ENCODE measurements at regions not wholly inside any gene's neighbourhood (a gene's known extent, or its start where the extent isn't known, plus 50 kb on each side); places are given as distances from the start of the nearest gene placed in this dataset.

DNA sequence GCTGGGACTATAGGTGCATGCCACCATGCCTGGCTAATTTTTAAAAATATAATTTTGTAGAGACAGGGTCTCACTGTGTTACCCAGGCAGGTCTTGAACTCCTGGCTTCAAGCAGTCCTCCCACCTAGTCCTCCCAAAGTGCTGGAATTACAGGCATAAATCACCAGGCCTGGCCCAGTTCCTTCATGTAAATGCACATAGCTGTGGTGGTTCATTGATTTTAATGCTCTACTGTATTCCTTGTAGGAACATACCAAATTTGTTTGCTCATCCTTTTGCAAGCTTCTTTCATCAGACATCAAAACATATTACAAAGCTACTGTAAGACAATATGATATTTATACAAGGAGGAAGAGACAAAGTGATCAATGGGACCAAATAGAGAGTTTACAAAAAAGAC is 237.5 kb upstream of the ESRRG start:
- H3K4me1 ChIP-seq (ENCODE audit: low read depth), result peaks cover 13% of the 10 kb centered on the region
- DNase-seq (ENCODE audit: low read depth in 1 of 2, low spot score in 1 of 2), result no peak
- H3K9me3 ChIP-seq (ENCODE audit: low read depth), result no peaks in the 10 kb centered on the region
- no peaks in the 10 kb centered on the region for H3K27me3 ChIP-seq
- no peak overlapping the region for H3K27ac ChIP-seq
- no peak overlapping the region for H3K4me3 ChIP-seq
- TF ChIP-seq, protein P1, sequence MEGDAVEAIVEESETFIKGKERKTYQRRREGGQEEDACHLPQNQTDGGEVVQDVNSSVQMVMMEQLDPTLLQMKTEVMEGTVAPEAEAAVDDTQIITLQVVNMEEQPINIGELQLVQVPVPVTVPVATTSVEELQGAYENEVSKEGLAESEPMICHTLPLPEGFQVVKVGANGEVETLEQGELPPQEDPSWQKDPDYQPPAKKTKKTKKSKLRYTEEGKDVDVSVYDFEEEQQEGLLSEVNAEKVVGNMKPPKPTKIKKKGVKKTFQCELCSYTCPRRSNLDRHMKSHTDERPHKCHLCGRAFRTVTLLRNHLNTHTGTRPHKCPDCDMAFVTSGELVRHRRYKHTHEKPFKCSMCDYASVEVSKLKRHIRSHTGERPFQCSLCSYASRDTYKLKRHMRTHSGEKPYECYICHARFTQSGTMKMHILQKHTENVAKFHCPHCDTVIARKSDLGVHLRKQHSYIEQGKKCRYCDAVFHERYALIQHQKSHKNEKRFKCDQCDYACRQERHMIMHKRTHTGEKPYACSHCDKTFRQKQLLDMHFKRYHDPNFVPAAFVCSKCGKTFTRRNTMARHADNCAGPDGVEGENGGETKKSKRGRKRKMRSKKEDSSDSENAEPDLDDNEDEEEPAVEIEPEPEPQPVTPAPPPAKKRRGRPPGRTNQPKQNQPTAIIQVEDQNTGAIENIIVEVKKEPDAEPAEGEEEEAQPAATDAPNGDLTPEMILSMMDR (IDR thresholded peaks at IDR 0.05; ENCODE audit: low read depth, low read length), result no peak
- H3K36me3 ChIP-seq, result no peaks in the 10 kb centered on the region

GRCh38 chr1:216958569-216958968 is 235.3 kb upstream of the ESRRG start:
- TF ChIP-seq, protein P1 (IDR thresholded peaks at IDR 0.05; ENCODE audit: low read depth, low read length), result no peak
- H3K27me3 ChIP-seq, result no peaks in the 10 kb centered on the region
- no peaks in the 10 kb centered on the region for H3K36me3 ChIP-seq
- DNase-seq (ENCODE audit: low read depth in 1 of 2, low spot score in 1 of 2), result no peak
- H3K4me3 ChIP-seq, result no peak overlapping the region
- no peak overlapping the region for H3K27ac ChIP-seq
- H3K9me3 ChIP-seq (ENCODE audit: low read depth), result no peaks in the 10 kb centered on the region
- peaks cover 13% of the 10 kb centered on the region for H3K4me1 ChIP-seq (ENCODE audit: low read depth)

DNA sequence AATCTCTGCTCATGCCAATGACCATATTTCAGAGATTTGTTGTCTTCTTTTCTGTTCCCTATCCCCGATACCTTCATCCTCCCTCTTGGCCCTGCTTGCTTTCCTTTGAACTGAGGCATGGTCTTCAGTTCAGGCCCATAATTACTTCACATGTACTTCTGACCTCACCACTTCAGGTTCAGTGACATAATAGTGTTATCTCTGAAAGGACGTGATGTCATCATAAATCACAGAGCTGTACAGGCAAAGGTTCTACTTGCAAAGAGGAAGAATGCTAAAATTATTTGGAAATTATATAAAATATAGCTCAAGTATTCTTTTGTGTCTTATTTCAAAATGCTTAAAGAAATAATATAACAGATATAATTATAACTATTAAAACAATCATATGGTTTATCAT is 230.3 kb upstream of the ESRRG start:
- DNase-seq (ENCODE audit: low read depth in 1 of 2, low spot score in 1 of 2), result no peak
- H3K27me3 ChIP-seq, result no peaks in the 10 kb centered on the region
- H3K27ac ChIP-seq, result no peak overlapping the region
- no peaks in the 10 kb centered on the region for H3K9me3 ChIP-seq (ENCODE audit: low read depth)
- H3K4me3 ChIP-seq, result no peak overlapping the region
- peaks cover 7% of the 10 kb centered on the region for H3K4me1 ChIP-seq (ENCODE audit: low read depth)
- H3K36me3 ChIP-seq, result no peaks in the 10 kb centered on the region
- TF ChIP-seq, protein P1 (IDR thresholded peaks at IDR 0.05; ENCODE audit: low read depth, low read length), result no peak

DNA sequence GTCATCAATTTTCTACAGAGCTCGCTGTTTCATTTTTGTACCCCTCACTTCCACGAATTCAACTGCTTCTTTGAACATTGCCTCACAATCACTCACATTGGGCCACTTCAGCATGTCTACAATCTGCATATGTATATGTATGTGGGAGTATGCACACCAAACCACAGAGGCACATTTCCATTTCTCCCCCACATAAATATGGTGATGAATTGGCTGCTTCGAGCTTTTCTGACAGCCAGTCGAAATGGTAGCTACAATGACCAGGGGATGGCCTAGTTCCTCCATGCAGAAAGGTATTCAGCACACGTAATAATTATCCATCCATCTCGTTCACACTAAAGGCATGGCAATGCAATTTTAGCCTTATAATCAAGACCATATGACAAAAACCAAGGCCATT is 229.6 kb upstream of the ESRRG start:
- Histone ChIP-seq H3K9me3 (ENCODE audit: low read depth) (no peaks in the 10 kb centered on the region), H3K36me3 (no peaks in the 10 kb centered on the region), H3K4me1 (ENCODE audit: low read depth) (peaks cover 7% of the 10 kb centered on the region), H3K27ac (no peak overlapping the region), H3K27me3 (no peaks in the 10 kb centered on the region), H3K4me3 (no peak overlapping the region)
- no peak for DNase-seq (ENCODE audit: low read depth in 1 of 2, low spot score in 1 of 2)
- TF ChIP-seq, protein P1 (IDR thresholded peaks at IDR 0.05; ENCODE audit: low read depth, low read length), result no peak

- Histone ChIP-seq H3K4me1 (ENCODE audit: low read depth) (peaks cover 7% of the 10 kb centered on the region), H3K36me3 (no peaks in the 10 kb centered on the region), H3K4me3 (no peak overlapping the region), H3K27me3 (no peaks in the 10 kb centered on the region), H3K27ac (no peak overlapping the region), H3K9me3 (ENCODE audit: low read depth) (no peaks in the 10 kb centered on the region)
- DNase-seq (ENCODE audit: low read depth in 1 of 2, low spot score in 1 of 2), result no peak
- TF ChIP-seq, protein P1 (IDR thresholded peaks at IDR 0.05; ENCODE audit: low read depth, low read length), result no peak
Measured at GRCh38 chr1:216945538-216946080, 222.4 kb upstream of the ESRRG start.

Measured in cardiac muscle cell (in vitro differentiated cells and primary cell).